ENCODE measurements at regions not wholly inside any gene's neighbourhood (a gene's known extent, or its start where the extent isn't known, plus 50 kb on each side); places are given as distances from the start of the nearest gene placed in this dataset.
"Not testable (repeated sequence)": the region's sequence is repeated elsewhere in the genome, so short reads cannot be mapped to it uniquely, and the experiment has no call there.

GRCh38 chr7:145104400-145104799 is 268.5 kb upstream of the TPK1 start:
- Histone ChIP-seq H3K9me3 (ENCODE audit: control insufficient read depth, insufficient read depth, low read length) (no peaks in the 10 kb centered on the region), H3K9me2 (replicated peaks; ENCODE audit: control insufficient read depth, low read length) (no peaks in the 10 kb centered on the region), H3K4me3 (ENCODE audit: low read length) (no peak overlapping the region), H3K27ac (ENCODE audit: low read depth, low read length) (no peak overlapping the region), H4K20me1 (ENCODE audit: control insufficient read depth, insufficient read depth, low read depth, low read length) (no peaks in the 10 kb centered on the region), H3F3A (ENCODE audit: control insufficient read depth, insufficient read depth) (no peaks in the 10 kb centered on the region), H3K27me3 (ENCODE audit: control insufficient read depth, low read length) (no peaks in the 10 kb centered on the region), H3K4me2 (ENCODE audit: low read length) (no peak overlapping the region), H3K36me3 (ENCODE audit: control insufficient read depth, low read length) (no peaks in the 10 kb centered on the region), H3K79me2 (ENCODE audit: control insufficient read depth, low read length) (no peaks in the 10 kb centered on the region), H3K4me1 (ENCODE audit: control insufficient read depth, low read length) (no peaks in the 10 kb centered on the region)
- TF ChIP-seq EZH2phosphoT487 (IDR thresholded peaks at IDR 0.05; ENCODE audit: borderline replicate concordance, low read length) (no peak), CTCF (IDR thresholded peaks at IDR 0.05; ENCODE audit: low read depth, low read length, poor library complexity, severe bottlenecking) (no peak)

GRCh38 chr7:145102199-145102598 is 266.3 kb upstream of the TPK1 start:
- H3K4me1 ChIP-seq (ENCODE audit: control insufficient read depth, low read length); H3K79me2 ChIP-seq (ENCODE audit: control insufficient read depth, low read length); H3F3A ChIP-seq (ENCODE audit: control insufficient read depth, insufficient read depth); H3K4me3 ChIP-seq (ENCODE audit: low read length); H3K36me3 ChIP-seq (ENCODE audit: control insufficient read depth, low read length); H3K4me2 ChIP-seq (ENCODE audit: low read length); H4K20me1 ChIP-seq (ENCODE audit: control insufficient read depth, insufficient read depth, low read depth, low read length); H3K27me3 ChIP-seq (ENCODE audit: control insufficient read depth, low read length); H3K9me3 ChIP-seq (ENCODE audit: control insufficient read depth, insufficient read depth, low read length); H3K9me2 ChIP-seq (replicated peaks; ENCODE audit: control insufficient read depth, low read length); H3K27ac ChIP-seq (ENCODE audit: low read depth, low read length): not testable (repeated sequence)

- Histone ChIP-seq H4K20me1 (ENCODE audit: control insufficient read depth, insufficient read depth, low read depth, low read length) (no peaks in the 10 kb centered on the region), H3K27ac (ENCODE audit: low read depth, low read length) (no peak overlapping the region), H3K36me3 (ENCODE audit: control insufficient read depth, low read length) (no peaks in the 10 kb centered on the region), H3K4me3 (ENCODE audit: low read length) (no peak overlapping the region), H3K27me3 (ENCODE audit: control insufficient read depth, low read length) (no peaks in the 10 kb centered on the region), H3K9me3 (ENCODE audit: control insufficient read depth, insufficient read depth, low read length) (no peaks in the 10 kb centered on the region), H3F3A (ENCODE audit: control insufficient read depth, insufficient read depth) (no peaks in the 10 kb centered on the region), H3K79me2 (ENCODE audit: control insufficient read depth, low read length) (no peaks in the 10 kb centered on the region), H3K4me1 (ENCODE audit: control insufficient read depth, low read length) (no peaks in the 10 kb centered on the region), H3K4me2 (ENCODE audit: low read length) (no peak overlapping the region), H3K9me2 (replicated peaks; ENCODE audit: control insufficient read depth, low read length) (no peaks in the 10 kb centered on the region; the same call in 1 of the 2 replicates)
- no peak for TF ChIP-seq CTCF (IDR thresholded peaks at IDR 0.05; ENCODE audit: low read depth, low read length, poor library complexity, severe bottlenecking)
- TF ChIP-seq EZH2phosphoT487 (IDR thresholded peaks at IDR 0.05; ENCODE audit: borderline replicate concordance, low read length): no peak
Measured at GRCh38 chr7:145092766-145093165, 256.9 kb upstream of the TPK1 start.

- Histone ChIP-seq H4K20me1 (ENCODE audit: control insufficient read depth, insufficient read depth, low read depth, low read length) (no peaks in the 10 kb centered on the region), H3K9me2 (replicated peaks; ENCODE audit: control insufficient read depth, low read length) (no peaks in the 10 kb centered on the region), H3K36me3 (ENCODE audit: control insufficient read depth, low read length) (no peaks in the 10 kb centered on the region), H3K79me2 (ENCODE audit: control insufficient read depth, low read length) (no peaks in the 10 kb centered on the region), H3K4me3 (ENCODE audit: low read length) (no peak overlapping the region), H3F3A (ENCODE audit: control insufficient read depth, insufficient read depth) (no peaks in the 10 kb centered on the region), H3K9me3 (ENCODE audit: control insufficient read depth, insufficient read depth, low read length) (no peaks in the 10 kb centered on the region), H3K27ac (ENCODE audit: low read depth, low read length) (no peak overlapping the region), H3K4me2 (ENCODE audit: low read length) (no peak overlapping the region), H3K27me3 (ENCODE audit: control insufficient read depth, low read length) (no peaks in the 10 kb centered on the region), H3K4me1 (ENCODE audit: control insufficient read depth, low read length) (no peaks in the 10 kb centered on the region)
- TF ChIP-seq EZH2phosphoT487 (IDR thresholded peaks at IDR 0.05; ENCODE audit: borderline replicate concordance, low read length) (no peak), CTCF (IDR thresholded peaks at IDR 0.05; ENCODE audit: low read depth, low read length, poor library complexity, severe bottlenecking) (no peak)
Measured at GRCh38 chr7:145088111-145088745, 252.4 kb upstream of the TPK1 start.
